GM12878 (cell line): ENCODE measurements at regions not wholly inside any gene's neighbourhood (a gene's known extent, or its start where the extent isn't known, plus 50 kb on each side); places are given as distances from the start of the nearest gene placed in this dataset.

Source experiments
- ATAC-seq: fragments of 200-7000 bp; cut with Tn5 transposase; 3 replicates; pipeline ENCODE4 v1.9.1; 2020; ENCODE audit warnings: mild to moderate bottlenecking, moderate library complexity
- BruUV-seq: library from RNA; stranded (reverse); fragments of 400-500 nt; replicated peaks from 2 replicates; lab custom pipeline; 2021; lab: Mats Ljungman, UMichigan
- CTCF ChIA-PET: fragments of 300-600 bp; sonication (Branson Sonifier 250); formaldehyde crosslinking; extraction: SDS; loops from one replicate; lab custom pipeline; 2021; ENCODE audit warnings: inconsistent platforms; lab: Yijun Ruan, JAX
- POLR2A ChIA-PET: fragments of 350-600 bp; formaldehyde crosslinking; extraction: SDS; loops from one replicate; lab custom pipeline; 2021; ENCODE audit warnings: inconsistent platforms; lab: Charles Lee
- RAD21 ChIA-PET: fragments of 300-600 bp; sonication (Branson Sonifier 250); formaldehyde crosslinking; loops from one replicate; lab custom pipeline; 2023; ENCODE audit warnings: antibody characterized with exemption; ENCODE audit not compliant: unreplicated experiment; lab: Charles Lee
- SMC1A ChIA-PET: fragments of 300-600 bp; sonication (Branson Sonifier 250); formaldehyde crosslinking; loops from one replicate; lab custom pipeline; 2023; ENCODE audit not compliant: unreplicated experiment, uncharacterized antibody; lab: Charles Lee
- DNase-seq: peaks from one replicate; pipeline ENCODE4 v3.0.0-alpha.2; 2011; ENCODE audit warnings: low read depth, low spot score
- FAIRE-seq: peaks from 3 replicates; lab custom pipeline; 2011; peaks lifted over from hg19 to GRCh38; lab: Jason Lieb, UNC
- H2AFZ ChIP-seq: 2 replicates; pipeline ENCODE4 v1.6.0; 2011; ENCODE audit warnings: low read depth, low read length, control low read depth; ENCODE audit not compliant: control insufficient read depth
- H3K27ac ChIP-seq: 2 replicates; pipeline ENCODE4 v1.5.1; 2011; ENCODE audit warnings: control low read depth; ENCODE audit not compliant: control insufficient read depth, insufficient read depth
- H3K27me3 ChIP-seq, 2 experiments: replicated peaks in 1 of 2; 2 replicates each; pipeline versions ENCODE4 v1.6.0 to v1.6.1; 2011; ENCODE audit warnings: low read length in 1 of 2; ENCODE audit not compliant: control insufficient read depth in 2 of 2, insufficient read depth in 2 of 2
- H3K36me3 ChIP-seq, 2 experiments: 2 replicates each; pipeline ENCODE4 v1.5.1; 2011; ENCODE audit warnings: low read length in 1 of 2; ENCODE audit not compliant: control insufficient read depth in 2 of 2, insufficient read depth in 2 of 2
- H3K4me1 ChIP-seq: 2 replicates; pipeline ENCODE4 v1.6.1; 2011; ENCODE audit warnings: mild to moderate bottlenecking, low read length, moderate library complexity, mixed read lengths; ENCODE audit not compliant: control insufficient read depth, insufficient read depth
- H3K4me2 ChIP-seq: 2 replicates; pipeline ENCODE4 v1.6.0; 2011; ENCODE audit warnings: control low read depth; ENCODE audit not compliant: control insufficient read depth, insufficient read depth
- H3K4me3 ChIP-seq: fragments of 200-600 bp; sonication (generic); 2 replicates; pipeline ENCODE4 v1.5.1; 2016
- H3K79me2 ChIP-seq: 2 replicates; pipeline ENCODE4 v1.6.0; 2011; ENCODE audit warnings: low read length; ENCODE audit not compliant: control insufficient read depth, insufficient read depth
- H3K9ac ChIP-seq: 2 replicates; pipeline ENCODE4 v1.8.0; 2011; ENCODE audit warnings: low read length, control low read depth, mixed read lengths; ENCODE audit not compliant: control insufficient read depth, insufficient read depth
- H3K9me3 ChIP-seq: replicated peaks from 3 replicates; pipeline ENCODE4 v1.5.1; 2011; ENCODE audit warnings: mild to moderate bottlenecking, low read length; ENCODE audit not compliant: control insufficient read depth, insufficient read depth
- H4K20me1 ChIP-seq: 2 replicates; pipeline ENCODE4 v1.6.0; 2011; ENCODE audit not compliant: control insufficient read depth, insufficient read depth
- BRCA1 ChIP-seq: IDR thresholded peaks from 2 replicates; pipeline ENCODE4 v1.6.1; 2011; ENCODE audit warnings: low read depth, low read length, improper control_type of control experiment
- CEBPB ChIP-seq, 2 experiments: fragments of 150-350 bp in 1 of 2; IDR thresholded peaks; 2 replicates each; pipeline ENCODE4 v1.6.1; 2012 to 2014; ENCODE audit warnings: low read depth in 2 of 2, low read length in 2 of 2, borderline replicate concordance in 1 of 2, inconsistent platforms in 1 of 2
- FOXK2 ChIP-seq: fragments of 450-650 bp; IDR thresholded peaks from 2 replicates; pipeline ENCODE4 v1.6.1; 2017; ENCODE audit warnings: mild to moderate bottlenecking, moderate library complexity
- SIX5 ChIP-seq: IDR thresholded peaks from 2 replicates; pipeline ENCODE4 v1.6.1; 2011; ENCODE audit warnings: mild to moderate bottlenecking, low read depth, low read length, moderate library complexity; ENCODE audit not compliant: severe bottlenecking
- SMC3 ChIP-seq: IDR thresholded peaks from 2 replicates; pipeline ENCODE4 v1.6.1; 2011; ENCODE audit warnings: low read length, improper control_type of control experiment, borderline replicate concordance
- SREBF1 ChIP-seq: IDR thresholded peaks from 2 replicates; pipeline ENCODE4 v1.6.1; 2012; ENCODE audit warnings: mild to moderate bottlenecking, low read length
- WGBS: methylation state at CpG from one replicate; pipeline ENCODE4 v1.1.6; 2016; ENCODE audit warnings: low lambda C conversion rate; ENCODE audit not compliant: insufficient replicate concordance, insufficient coverage; ENCODE audit errors: missing lambda C conversion rate; 5-methylcytosine and 5-hydroxymethylcytosine counted together
- in situ Hi-C: fragments of 300-500 bp; cut with MboI; formaldehyde crosslinking; loops from 9 replicates; pipeline ENCODE4 v1.14.3; 2018; ENCODE audit warnings: mixed read lengths
- intact Hi-C: fragments of 100-400 bp; cut with micrococcal nuclease; formaldehyde crosslinking; loops from one replicate; pipeline ENCODE4 v1.14.2; 2022; ENCODE audit not compliant: unreplicated experiment
- TF ChIP-seq, protein P1 (sequence below): fragments of 450-650 bp; IDR thresholded peaks from 2 replicates; pipeline ENCODE4 v1.6.1; 2017; ENCODE audit warnings: antibody characterized with exemption, mild to moderate bottlenecking, moderate library complexity
- TF ChIP-seq, protein P2 (sequence below): fragments of 450-650 bp; conservative IDR thresholded peaks from 2 replicates; pipeline ENCODE4 v1.6.1; 2017; ENCODE audit warnings: mild to moderate bottlenecking, moderate library complexity

DNA sequence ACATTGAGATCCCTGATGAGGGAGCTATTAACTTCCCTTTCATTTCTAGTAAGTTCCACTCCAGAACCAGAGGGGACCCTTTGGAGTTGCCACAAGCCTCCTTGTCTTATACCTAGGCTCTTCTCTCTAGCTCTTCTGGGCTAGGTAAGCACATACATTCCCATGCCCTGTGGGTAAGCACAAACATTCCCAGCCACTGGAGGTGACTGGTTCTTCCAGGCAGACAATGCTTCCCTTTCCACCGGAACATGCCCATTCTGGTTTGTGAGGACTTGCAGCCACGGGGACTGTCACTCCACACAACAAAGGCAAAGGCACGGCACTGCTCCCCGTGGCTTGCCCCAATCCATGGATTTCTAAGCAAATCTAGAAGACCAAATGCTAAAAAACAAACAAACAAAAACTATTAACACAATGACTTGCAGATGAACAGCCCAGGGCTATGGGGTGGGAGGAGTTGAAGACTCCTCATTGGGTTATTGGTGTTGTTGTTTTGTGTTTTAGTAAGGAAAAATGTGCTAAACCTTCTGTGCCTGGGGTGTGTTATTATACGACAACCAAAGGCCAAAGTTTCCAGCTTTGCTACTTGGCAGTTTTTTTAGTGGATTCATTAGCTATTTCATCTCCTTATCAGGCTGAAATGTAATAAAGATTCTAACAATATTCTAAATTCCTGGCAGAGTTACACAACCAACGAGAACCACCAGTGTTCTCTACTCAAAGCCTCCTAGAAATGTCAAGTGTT lies 276.2 kb downstream of the SYK start:
- DNase-seq (no peak), ATAC-seq (no peak), FAIRE-seq (no peak)
- H3K36me3 ChIP-seq = no peaks in the 10 kb centered on the region
- no peak overlapping the region for H3K9ac ChIP-seq
- SMC1A ChIA-PET = no interaction called here
- POLR2A ChIA-PET = no interaction called here
- no TSS peak for BruUV-seq
- CTCF ChIA-PET = no interaction called here
- no peak overlapping the region for H2AFZ ChIP-seq
- H4K20me1 ChIP-seq = no peaks in the 10 kb centered on the region
- 20% methylated on average over 6 of the region's 6 CpGs for WGBS
- no peak overlapping the region for H3K27ac ChIP-seq
- RAD21 ChIA-PET = no interaction called here
- H3K79me2 ChIP-seq = no peaks in the 10 kb centered on the region
- peaks cover 0 to 2% of the 10 kb centered on the region in 2 experiments; a peak in 1 of 4 replicates for H3K27me3 ChIP-seq
- intact Hi-C loops (no loop called here), in situ Hi-C loops (no loop called here)
- no peak overlapping the region for H3K4me3 ChIP-seq
- no peaks in the 10 kb centered on the region for H3K9me3 ChIP-seq
- TF ChIP-seq, protein P1, sequence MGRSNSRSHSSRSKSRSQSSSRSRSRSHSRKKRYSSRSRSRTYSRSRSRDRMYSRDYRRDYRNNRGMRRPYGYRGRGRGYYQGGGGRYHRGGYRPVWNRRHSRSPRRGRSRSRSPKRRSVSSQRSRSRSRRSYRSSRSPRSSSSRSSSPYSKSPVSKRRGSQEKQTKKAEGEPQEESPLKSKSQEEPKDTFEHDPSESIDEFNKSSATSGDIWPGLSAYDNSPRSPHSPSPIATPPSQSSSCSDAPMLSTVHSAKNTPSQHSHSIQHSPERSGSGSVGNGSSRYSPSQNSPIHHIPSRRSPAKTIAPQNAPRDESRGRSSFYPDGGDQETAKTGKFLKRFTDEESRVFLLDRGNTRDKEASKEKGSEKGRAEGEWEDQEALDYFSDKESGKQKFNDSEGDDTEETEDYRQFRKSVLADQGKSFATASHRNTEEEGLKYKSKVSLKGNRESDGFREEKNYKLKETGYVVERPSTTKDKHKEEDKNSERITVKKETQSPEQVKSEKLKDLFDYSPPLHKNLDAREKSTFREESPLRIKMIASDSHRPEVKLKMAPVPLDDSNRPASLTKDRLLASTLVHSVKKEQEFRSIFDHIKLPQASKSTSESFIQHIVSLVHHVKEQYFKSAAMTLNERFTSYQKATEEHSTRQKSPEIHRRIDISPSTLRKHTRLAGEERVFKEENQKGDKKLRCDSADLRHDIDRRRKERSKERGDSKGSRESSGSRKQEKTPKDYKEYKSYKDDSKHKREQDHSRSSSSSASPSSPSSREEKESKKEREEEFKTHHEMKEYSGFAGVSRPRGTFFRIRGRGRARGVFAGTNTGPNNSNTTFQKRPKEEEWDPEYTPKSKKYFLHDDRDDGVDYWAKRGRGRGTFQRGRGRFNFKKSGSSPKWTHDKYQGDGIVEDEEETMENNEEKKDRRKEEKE = no peak
- no peak for TF ChIP-seq CEBPB (IDR thresholded peaks at IDR 0.05; ENCODE audit: borderline replicate concordance in 1 of 2, low read depth in 2 of 2, low read length in 2 of 2)
- TF ChIP-seq SMC3 = no peak
- no peak for TF ChIP-seq FOXK2
- no peak for TF ChIP-seq BRCA1
- TF ChIP-seq, protein P2, sequence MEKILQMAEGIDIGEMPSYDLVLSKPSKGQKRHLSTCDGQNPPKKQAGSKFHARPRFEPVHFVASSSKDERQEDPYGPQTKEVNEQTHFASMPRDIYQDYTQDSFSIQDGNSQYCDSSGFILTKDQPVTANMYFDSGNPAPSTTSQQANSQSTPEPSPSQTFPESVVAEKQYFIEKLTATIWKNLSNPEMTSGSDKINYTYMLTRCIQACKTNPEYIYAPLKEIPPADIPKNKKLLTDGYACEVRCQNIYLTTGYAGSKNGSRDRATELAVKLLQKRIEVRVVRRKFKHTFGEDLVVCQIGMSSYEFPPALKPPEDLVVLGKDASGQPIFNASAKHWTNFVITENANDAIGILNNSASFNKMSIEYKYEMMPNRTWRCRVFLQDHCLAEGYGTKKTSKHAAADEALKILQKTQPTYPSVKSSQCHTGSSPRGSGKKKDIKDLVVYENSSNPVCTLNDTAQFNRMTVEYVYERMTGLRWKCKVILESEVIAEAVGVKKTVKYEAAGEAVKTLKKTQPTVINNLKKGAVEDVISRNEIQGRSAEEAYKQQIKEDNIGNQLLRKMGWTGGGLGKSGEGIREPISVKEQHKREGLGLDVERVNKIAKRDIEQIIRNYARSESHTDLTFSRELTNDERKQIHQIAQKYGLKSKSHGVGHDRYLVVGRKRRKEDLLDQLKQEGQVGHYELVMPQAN = no peak
- TF ChIP-seq SREBF1 = no peak
- TF ChIP-seq SIX5 = no peak
- H3K4me1 ChIP-seq = no peaks in the 10 kb centered on the region
- no peak overlapping the region for H3K4me2 ChIP-seq
